ENCODE measurements at regions not wholly inside any gene's neighbourhood (a gene's known extent, or its start where the extent isn't known, plus 50 kb on each side); places are given as distances from the start of the nearest gene placed in this dataset.

GRCh38 chr12:13668880-13669279 is 312.5 kb downstream of the GRIN2B start:
- Histone ChIP-seq H3K4me3 (ENCODE audit: insufficient read depth, low read depth, low read length) (no peak overlapping the region), H3K9me3 (ENCODE audit: control insufficient read depth, low read length) (no peaks in the 10 kb centered on the region), H3K4me1 (ENCODE audit: control insufficient read depth, insufficient read depth, low read length) (no peaks in the 10 kb centered on the region), H3K36me3 (ENCODE audit: control insufficient read depth, insufficient read depth, low read length) (no peaks in the 10 kb centered on the region), H3K27me3 (ENCODE audit: control insufficient read depth, insufficient read depth, low read length, poor library complexity, severe bottlenecking) (no peaks in the 10 kb centered on the region), H3K27ac (ENCODE audit: insufficient read depth, low read depth, low read length, poor library complexity, severe bottlenecking) (no peak overlapping the region)
- WGBS, 2 experiments: 82 to 88% methylated on average over 3 of the region's 3 CpGs

GRCh38 chr12:13666806-13667205 is 314.6 kb downstream of the GRIN2B start:
- Histone ChIP-seq H3K27ac (ENCODE audit: insufficient read depth, low read depth, low read length, poor library complexity, severe bottlenecking) (no peak overlapping the region), H3K36me3 (ENCODE audit: control insufficient read depth, insufficient read depth, low read length) (no peaks in the 10 kb centered on the region), H3K9me3 (ENCODE audit: control insufficient read depth, low read length) (no peaks in the 10 kb centered on the region), H3K4me1 (ENCODE audit: control insufficient read depth, insufficient read depth, low read length) (no peaks in the 10 kb centered on the region), H3K27me3 (ENCODE audit: control insufficient read depth, insufficient read depth, low read length, poor library complexity, severe bottlenecking) (no peaks in the 10 kb centered on the region), H3K4me3 (ENCODE audit: insufficient read depth, low read depth, low read length) (no peak overlapping the region)
- WGBS, 2 experiments: 86 to 89% methylated on average over 2 of the region's 2 CpGs

- Histone ChIP-seq H3K36me3 (ENCODE audit: control insufficient read depth, insufficient read depth, low read length) (no peaks in the 10 kb centered on the region), H3K27me3 (ENCODE audit: control insufficient read depth, insufficient read depth, low read length, poor library complexity, severe bottlenecking) (no peaks in the 10 kb centered on the region), H3K9me3 (ENCODE audit: control insufficient read depth, low read length) (no peaks in the 10 kb centered on the region), H3K4me1 (ENCODE audit: control insufficient read depth, insufficient read depth, low read length) (no peaks in the 10 kb centered on the region), H3K27ac (ENCODE audit: insufficient read depth, low read depth, low read length, poor library complexity, severe bottlenecking) (no peak overlapping the region), H3K4me3 (ENCODE audit: insufficient read depth, low read depth, low read length) (no peak overlapping the region)
- WGBS, 2 experiments: 47 to 49% methylated on average over 11 of the region's 11 CpGs
These were observed 320.2 kb downstream of the GRIN2B start for GRCh38 chr12:13661005-13661887.

GRCh38 chr12:13654456-13654855 is 326.9 kb downstream of the GRIN2B start:
- Histone ChIP-seq H3K9me3 (ENCODE audit: control insufficient read depth, low read length) (no peaks in the 10 kb centered on the region), H3K4me1 (ENCODE audit: control insufficient read depth, insufficient read depth, low read length) (no peaks in the 10 kb centered on the region), H3K27me3 (ENCODE audit: control insufficient read depth, insufficient read depth, low read length, poor library complexity, severe bottlenecking) (no peaks in the 10 kb centered on the region), H3K4me3 (ENCODE audit: insufficient read depth, low read depth, low read length) (no peak overlapping the region), H3K27ac (ENCODE audit: insufficient read depth, low read depth, low read length, poor library complexity, severe bottlenecking) (no peak overlapping the region), H3K36me3 (ENCODE audit: control insufficient read depth, insufficient read depth, low read length) (no peaks in the 10 kb centered on the region)
- 94% methylated on average over 1 of the region's 1 CpG for WGBS, 2 experiments

GRCh38 chr12:13652105-13652504 is 329.3 kb downstream of the GRIN2B start:
- Histone ChIP-seq H3K27me3 (ENCODE audit: control insufficient read depth, insufficient read depth, low read length, poor library complexity, severe bottlenecking) (no peaks in the 10 kb centered on the region), H3K36me3 (ENCODE audit: control insufficient read depth, insufficient read depth, low read length) (no peaks in the 10 kb centered on the region)
- WGBS, 2 experiments: 93 to 96% methylated on average over 1 of the region's 1 CpG

GRCh38 chr12:13635709-13636108 is 345.7 kb downstream of the GRIN2B start:
- Histone ChIP-seq H3K27ac (ENCODE audit: insufficient read depth, low read depth, low read length, poor library complexity, severe bottlenecking) (no peak overlapping the region), H3K9me3 (ENCODE audit: control insufficient read depth, low read length) (no peaks in the 10 kb centered on the region), H3K4me3 (ENCODE audit: insufficient read depth, low read depth, low read length) (no peak overlapping the region), H3K4me1 (ENCODE audit: control insufficient read depth, insufficient read depth, low read length) (peaks cover 3% of the 10 kb centered on the region), H3K36me3 (ENCODE audit: control insufficient read depth, insufficient read depth, low read length) (no peaks in the 10 kb centered on the region), H3K27me3 (ENCODE audit: control insufficient read depth, insufficient read depth, low read length, poor library complexity, severe bottlenecking) (no peaks in the 10 kb centered on the region)
- 86 to 94% methylated on average over 2 of the region's 2 CpGs for WGBS, 2 experiments

More at GRCh38 chr12:13652105-13652504, 329.3 kb downstream of the GRIN2B start:
- Histone ChIP-seq H3K9me3 (ENCODE audit: control insufficient read depth, low read length) (no peaks in the 10 kb centered on the region), H3K4me1 (ENCODE audit: control insufficient read depth, insufficient read depth, low read length) (no peaks in the 10 kb centered on the region), H3K27ac (ENCODE audit: insufficient read depth, low read depth, low read length, poor library complexity, severe bottlenecking) (no peak overlapping the region), H3K4me3 (ENCODE audit: insufficient read depth, low read depth, low read length) (no peak overlapping the region)

GRCh38 chr12:13631873-13632272 is 349.5 kb downstream of the GRIN2B start:
- Histone ChIP-seq H3K9me3 (ENCODE audit: control insufficient read depth, low read length) (no peaks in the 10 kb centered on the region), H3K27me3 (ENCODE audit: control insufficient read depth, insufficient read depth, low read length, poor library complexity, severe bottlenecking) (no peaks in the 10 kb centered on the region), H3K4me1 (ENCODE audit: control insufficient read depth, insufficient read depth, low read length) (no peaks in the 10 kb centered on the region), H3K27ac (ENCODE audit: insufficient read depth, low read depth, low read length, poor library complexity, severe bottlenecking) (no peak overlapping the region), H3K4me3 (ENCODE audit: insufficient read depth, low read depth, low read length) (no peak overlapping the region), H3K36me3 (ENCODE audit: control insufficient read depth, insufficient read depth, low read length) (no peaks in the 10 kb centered on the region)
- 88 to 98% methylated on average over 2 of the region's 2 CpGs for WGBS, 2 experiments

GRCh38 chr12:13630354-13630753 is 351.0 kb downstream of the GRIN2B start:
- Histone ChIP-seq H3K4me3 (ENCODE audit: insufficient read depth, low read depth, low read length) (no peak overlapping the region), H3K27me3 (ENCODE audit: control insufficient read depth, insufficient read depth, low read length, poor library complexity, severe bottlenecking) (no peaks in the 10 kb centered on the region), H3K36me3 (ENCODE audit: control insufficient read depth, insufficient read depth, low read length) (no peaks in the 10 kb centered on the region), H3K4me1 (ENCODE audit: control insufficient read depth, insufficient read depth, low read length) (no peaks in the 10 kb centered on the region), H3K9me3 (ENCODE audit: control insufficient read depth, low read length) (no peaks in the 10 kb centered on the region), H3K27ac (ENCODE audit: insufficient read depth, low read depth, low read length, poor library complexity, severe bottlenecking) (no peak overlapping the region)
- WGBS, 2 experiments: 96 to 97% methylated on average over 3 of the region's 3 CpGs

GRCh38 chr12:13628067-13628466 is 353.3 kb downstream of the GRIN2B start:
- Histone ChIP-seq H3K4me1 (ENCODE audit: control insufficient read depth, insufficient read depth, low read length) (no peaks in the 10 kb centered on the region), H3K27ac (ENCODE audit: insufficient read depth, low read depth, low read length, poor library complexity, severe bottlenecking) (no peak overlapping the region), H3K9me3 (ENCODE audit: control insufficient read depth, low read length) (no peaks in the 10 kb centered on the region), H3K4me3 (ENCODE audit: insufficient read depth, low read depth, low read length) (no peak overlapping the region), H3K36me3 (ENCODE audit: control insufficient read depth, insufficient read depth, low read length) (no peaks in the 10 kb centered on the region), H3K27me3 (ENCODE audit: control insufficient read depth, insufficient read depth, low read length, poor library complexity, severe bottlenecking) (no peaks in the 10 kb centered on the region)
- 95 to 97% methylated on average over 1 of the region's 1 CpG for WGBS, 2 experiments

- H3K9me3 ChIP-seq (ENCODE audit: control insufficient read depth, low read length): no peaks in the 10 kb centered on the region
- 67 to 75% methylated on average over 3 of the region's 3 CpGs for WGBS, 2 experiments
- no peaks in the 10 kb centered on the region for H3K27me3 ChIP-seq (ENCODE audit: control insufficient read depth, insufficient read depth, low read length, poor library complexity, severe bottlenecking)
- H3K4me3 ChIP-seq (ENCODE audit: insufficient read depth, low read depth, low read length): no peak overlapping the region
- no peaks in the 10 kb centered on the region for H3K4me1 ChIP-seq (ENCODE audit: control insufficient read depth, insufficient read depth, low read length)
- no peaks in the 10 kb centered on the region for H3K36me3 ChIP-seq (ENCODE audit: control insufficient read depth, insufficient read depth, low read length)
- no peak overlapping the region for H3K27ac ChIP-seq (ENCODE audit: insufficient read depth, low read depth, low read length, poor library complexity, severe bottlenecking)
These were observed 353.9 kb downstream of the GRIN2B start for GRCh38 chr12:13627536-13627935.
